Mesodermal cell (in vitro differentiated cells): ENCODE measurements at regions not wholly inside any gene's neighbourhood (a gene's known extent, or its start where the extent isn't known, plus 50 kb on each side); places are given as distances from the start of the nearest gene placed in this dataset.

Source experiments
- H3K27ac ChIP-seq: 2 replicates; pipeline ENCODE4 v1.7.0; 2013; ENCODE audit warnings: mild to moderate bottlenecking, low read depth, low read length, moderate library complexity; ENCODE audit not compliant: severe bottlenecking
- H3K36me3 ChIP-seq: 2 replicates; pipeline ENCODE4 v1.7.1; 2013; ENCODE audit warnings: mild to moderate bottlenecking, low read length, moderate library complexity; ENCODE audit not compliant: control insufficient read depth, insufficient read depth
- H3K4me1 ChIP-seq: one replicate; pipeline ENCODE4 v1.7.1; 2013; ENCODE audit warnings: mild to moderate bottlenecking, low read length; ENCODE audit not compliant: insufficient read depth, control insufficient read depth, poor library complexity, severe bottlenecking
- H3K4me3 ChIP-seq: 2 replicates; pipeline ENCODE4 v1.7.0; 2013; ENCODE audit warnings: low read length, control low read depth, mild to moderate bottlenecking; ENCODE audit not compliant: insufficient read depth, poor library complexity, severe bottlenecking; ENCODE audit errors: extremely low read depth
- H3K9me3 ChIP-seq: 2 replicates; pipeline ENCODE4 v1.7.1; 2013; ENCODE audit warnings: mild to moderate bottlenecking, low read length, moderate library complexity; ENCODE audit not compliant: control insufficient read depth
- WGBS, 2 experiments: methylation state at CpG; one replicate each; pipeline ENCODE4 v1.1.5; 2013; ENCODE audit warnings: missing lambda C conversion rate in 2 of 2; ENCODE audit not compliant: insufficient coverage in 2 of 2; 5-methylcytosine and 5-hydroxymethylcytosine counted together

- Histone ChIP-seq H3K36me3 (no peaks in the 10 kb centered on the region), H3K27ac (no peak overlapping the region), H3K4me1 (no peaks in the 10 kb centered on the region), H3K9me3 (no peaks in the 10 kb centered on the region), H3K4me3 (no peak overlapping the region)
- whole genome bisulfite sequencing, 2 experiments = 79 to 90% methylated on average over 2 to 5 of the region's 5 CpGs
Observed at GRCh38 chr7:41274179-41274578, 428.7 kb downstream of the INHBA start.

GRCh38 chr7:41272664-41273063 is 430.2 kb downstream of the INHBA start:
- no peak overlapping the region for H3K27ac ChIP-seq
- WGBS, 2 experiments = 81 to 95% methylated on average over 3 to 4 of the region's 5 CpGs
- H3K4me3 ChIP-seq = no peak overlapping the region
- H3K4me1 ChIP-seq = no peaks in the 10 kb centered on the region
- no peaks in the 10 kb centered on the region for H3K9me3 ChIP-seq
- H3K36me3 ChIP-seq = no peaks in the 10 kb centered on the region

GRCh38 chr7:41268878-41269277 is 434.0 kb downstream of the INHBA start:
- H3K4me1 ChIP-seq = no peaks in the 10 kb centered on the region
- WGBS, 2 experiments = no CpG with 5 or more reads among the region's 2 CpGs
- no peak overlapping the region for H3K27ac ChIP-seq
- H3K9me3 ChIP-seq = no peaks in the 10 kb centered on the region
- no peaks in the 10 kb centered on the region for H3K36me3 ChIP-seq
- H3K4me3 ChIP-seq = no peak overlapping the region

GRCh38 chr7:41261080-41261479 is 441.8 kb downstream of the INHBA start:
- no peak overlapping the region for H3K27ac ChIP-seq
- WGBS, 2 experiments = 80 to 83% methylated on average over 1 to 2 of the region's 4 CpGs
- no peaks in the 10 kb centered on the region for H3K9me3 ChIP-seq
- H3K36me3 ChIP-seq = no peaks in the 10 kb centered on the region
- H3K4me1 ChIP-seq = peaks cover 8% of the 10 kb centered on the region
- no peak overlapping the region for H3K4me3 ChIP-seq

GRCh38 chr7:41257660-41258059 is 445.2 kb downstream of the INHBA start:
- Histone ChIP-seq H3K27ac (no peak overlapping the region), H3K4me1 (peaks cover 8% of the 10 kb centered on the region), H3K4me3 (no peak overlapping the region), H3K36me3 (no peaks in the 10 kb centered on the region), H3K9me3 (no peaks in the 10 kb centered on the region)
- 87 to 100% methylated on average over 3 of the region's 4 CpGs for WGBS, 2 experiments

- 51 to 67% methylated on average over 4 of the region's 5 CpGs for WGBS, 2 experiments
- Histone ChIP-seq H3K27ac (no peak overlapping the region), H3K4me3 (no peak overlapping the region), H3K36me3 (no peaks in the 10 kb centered on the region), H3K9me3 (no peaks in the 10 kb centered on the region), H3K4me1 (peaks cover 8% of the 10 kb centered on the region)
Observed at GRCh38 chr7:41256186-41256945, 446.5 kb downstream of the INHBA start.

- WGBS, 2 experiments = 92 to 95% methylated on average over 1 to 2 of the region's 2 CpGs
- no peak overlapping the region for H3K4me3 ChIP-seq
- peaks cover 8% of the 10 kb centered on the region for H3K4me1 ChIP-seq
- no peaks in the 10 kb centered on the region for H3K36me3 ChIP-seq
- H3K9me3 ChIP-seq = no peaks in the 10 kb centered on the region
- no peak overlapping the region for H3K27ac ChIP-seq
Observed at GRCh38 chr7:41255716-41256115, 447.2 kb downstream of the INHBA start.

- H3K4me1 ChIP-seq = peaks cover 8% of the 10 kb centered on the region
- WGBS, 2 experiments = 60% methylated on average over 1 of the region's 3 CpGs; no CpG with 5 or more reads in 1 of the 2 experiments
- H3K4me3 ChIP-seq = no peak overlapping the region
- H3K9me3 ChIP-seq = peaks cover 6% of the 10 kb centered on the region
- H3K27ac ChIP-seq = no peak overlapping the region
- H3K36me3 ChIP-seq = no peaks in the 10 kb centered on the region
Observed at GRCh38 chr7:41255113-41255512, 447.8 kb downstream of the INHBA start.

- 74 to 81% methylated on average over 6 of the region's 6 CpGs for WGBS, 2 experiments
- peaks cover 8% of the 10 kb centered on the region for H3K4me1 ChIP-seq
- no peaks in the 10 kb centered on the region for H3K36me3 ChIP-seq
- H3K27ac ChIP-seq = no peak overlapping the region
- peaks cover 6% of the 10 kb centered on the region for H3K9me3 ChIP-seq
- no peak overlapping the region for H3K4me3 ChIP-seq
Observed at GRCh38 chr7:41252957-41253356, 449.9 kb downstream of the INHBA start.

- Histone ChIP-seq H3K9me3 (peaks cover 6% of the 10 kb centered on the region), H3K4me3 (no peak overlapping the region), H3K36me3 (no peaks in the 10 kb centered on the region), H3K4me1 (peaks cover 8% of the 10 kb centered on the region), H3K27ac (no peak overlapping the region)
- 82% methylated on average over 1 of the region's 1 CpG; no CpG with 5 or more reads in 1 of the 2 experiments for WGBS, 2 experiments
Observed at GRCh38 chr7:41252551-41252950, 450.3 kb downstream of the INHBA start.

GRCh38 chr7:41247143-41247865 is 455.6 kb downstream of the INHBA start:
- Histone ChIP-seq H3K4me1 (peaks cover 8% of the 10 kb centered on the region), H3K9me3 (peaks cover 6% of the 10 kb centered on the region), H3K4me3 (no peak overlapping the region), H3K36me3 (no peaks in the 10 kb centered on the region), H3K27ac (no peak overlapping the region)
- no CpG with 5 or more reads among the region's 5 CpGs for WGBS, 2 experiments
